ENCODE measurements at regions not wholly inside any gene's neighbourhood (a gene's known extent, or its start where the extent isn't known, plus 50 kb on each side); places are given as distances from the start of the nearest gene placed in this dataset.

GRCh38 chr13:73657821-73658540, 476.2 kb downstream of the KLF12 start:
- no peak for TF ChIP-seq MYBL2 (CRISPR knock-in tag; IDR thresholded peaks at IDR 0.05)
- no peak for TF ChIP-seq PRRX2 (CRISPR knock-in tag; IDR thresholded peaks at IDR 0.05)
- TF ChIP-seq CREB1 (CRISPR knock-in tag; IDR thresholded peaks at IDR 0.05), result no peak
- no peak for TF ChIP-seq RORB (CRISPR knock-in tag; IDR thresholded peaks at IDR 0.05)
- TF ChIP-seq ZNF263 (CRISPR knock-in tag; IDR thresholded peaks at IDR 0.05; ENCODE audit: low read depth), result no peak
- no peak for TF ChIP-seq CREM (CRISPR knock-in tag; IDR thresholded peaks at IDR 0.05)
- no peak for TF ChIP-seq ELF4 (CRISPR knock-in tag; IDR thresholded peaks at IDR 0.05; ENCODE audit: low read depth)
- no peak for TF ChIP-seq IRF2 (CRISPR knock-in tag; IDR thresholded peaks at IDR 0.05; ENCODE audit: borderline replicate concordance, low read depth)
- TF ChIP-seq, protein P1, sequence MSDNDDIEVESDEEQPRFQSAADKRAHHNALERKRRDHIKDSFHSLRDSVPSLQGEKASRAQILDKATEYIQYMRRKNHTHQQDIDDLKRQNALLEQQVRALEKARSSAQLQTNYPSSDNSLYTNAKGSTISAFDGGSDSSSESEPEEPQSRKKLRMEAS (CRISPR knock-in tag; IDR thresholded peaks at IDR 0.05), result no peak
- TF ChIP-seq ETV6 (CRISPR knock-in tag; IDR thresholded peaks at IDR 0.05), result no peak
- TF ChIP-seq, protein P2, sequence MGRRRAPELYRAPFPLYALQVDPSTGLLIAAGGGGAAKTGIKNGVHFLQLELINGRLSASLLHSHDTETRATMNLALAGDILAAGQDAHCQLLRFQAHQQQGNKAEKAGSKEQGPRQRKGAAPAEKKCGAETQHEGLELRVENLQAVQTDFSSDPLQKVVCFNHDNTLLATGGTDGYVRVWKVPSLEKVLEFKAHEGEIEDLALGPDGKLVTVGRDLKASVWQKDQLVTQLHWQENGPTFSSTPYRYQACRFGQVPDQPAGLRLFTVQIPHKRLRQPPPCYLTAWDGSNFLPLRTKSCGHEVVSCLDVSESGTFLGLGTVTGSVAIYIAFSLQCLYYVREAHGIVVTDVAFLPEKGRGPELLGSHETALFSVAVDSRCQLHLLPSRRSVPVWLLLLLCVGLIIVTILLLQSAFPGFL (CRISPR knock-in tag; IDR thresholded peaks at IDR 0.05; ENCODE audit: borderline replicate concordance), result no peak
- no peak for TF ChIP-seq AR (CRISPR knock-in tag; IDR thresholded peaks at IDR 0.05)

All from WTC11 (cell line).